HEK293 (cell line): ENCODE measurements at regions not wholly inside any gene's neighbourhood (a gene's known extent, or its start where the extent isn't known, plus 50 kb on each side); places are given as distances from the start of the nearest gene placed in this dataset.

ENCODE experiments used
- CTCF ChIA-PET: fragments of 350-600 bp; formaldehyde crosslinking; extraction: SDS; loops from one replicate; lab custom pipeline; 2021; ENCODE audit warnings: antibody characterized with exemption; lab: Yijun Ruan, JAX
- POLR2A ChIA-PET: fragments of 300-600 bp; formaldehyde crosslinking; extraction: SDS; loops from one replicate; lab custom pipeline; 2020; ENCODE audit warnings: antibody characterized with exemption, inconsistent platforms; lab: Yijun Ruan, JAX
- H3K27ac ChIP-seq: fragments of 200-500 bp; sonication (Bioruptor generic); 2 replicates; pipeline ENCODE4 v1.5.1; 2014; ENCODE audit warnings: low read depth, low read length, control low read depth, inconsistent platforms; ENCODE audit errors: extremely low read depth
- H3K36me3 ChIP-seq, 2 experiments: fragments of 200-500 bp in 1 of 2; sonication (Bioruptor generic) in 1 of 2; 1 replicate in 1 of 2; 2 replicates in 1 of 2; pipeline ENCODE4 v1.5.1; 2014 to 2017; ENCODE audit warnings: inconsistent platforms in 2 of 2, low read length in 2 of 2; ENCODE audit not compliant: control insufficient read depth in 2 of 2, insufficient read depth in 1 of 2
- H3K4me1 ChIP-seq: fragments of 200-500 bp; sonication (Bioruptor generic); 2 replicates; pipeline ENCODE4 v1.5.1; 2014; ENCODE audit warnings: mild to moderate bottlenecking, low read length, inconsistent platforms; ENCODE audit not compliant: control insufficient read depth, insufficient read depth
- H3K4me3 ChIP-seq: 2 replicates; pipeline ENCODE4 v1.5.1; 2011; ENCODE audit warnings: low read depth, mild to moderate bottlenecking, control low read depth, low read length, moderate library complexity
- H3K9me3 ChIP-seq: fragments of 200-500 bp; sonication (Bioruptor generic); 2 replicates; pipeline ENCODE4 v1.5.1; 2014; ENCODE audit warnings: low read depth, low read length, inconsistent platforms; ENCODE audit not compliant: control insufficient read depth, insufficient read depth
- AEBP2 ChIP-seq: fragments of 450-650 bp; formaldehyde crosslinking; IDR thresholded peaks from 2 replicates; pipeline ENCODE4 v1.5.1; 2016; ENCODE audit warnings: missing biosample characterization, missing genetic modification characterization, borderline replicate concordance
- BCL11B ChIP-seq: fragments of 450-650 bp; formaldehyde crosslinking; IDR thresholded peaks from 2 replicates; pipeline ENCODE4 v1.5.1; 2016; ENCODE audit warnings: low read depth, missing biosample characterization, missing genetic modification characterization
- EGR2 ChIP-seq: fragments of 450-650 bp; formaldehyde crosslinking; IDR thresholded peaks from 2 replicates; pipeline ENCODE4 v1.5.1; 2016; ENCODE audit warnings: low read depth, missing biosample characterization, missing genetic modification characterization
- FEZF1 ChIP-seq: fragments of 450-650 bp; formaldehyde crosslinking; IDR thresholded peaks from 2 replicates; pipeline ENCODE4 v1.5.1; 2016; ENCODE audit warnings: missing biosample characterization, missing genetic modification characterization
- GLIS1 ChIP-seq: fragments of 450-650 bp; formaldehyde crosslinking; IDR thresholded peaks from 2 replicates; pipeline ENCODE4 v1.5.1; 2016; ENCODE audit warnings: missing biosample characterization, missing genetic modification characterization
- GLIS2 ChIP-seq: fragments of 450-650 bp; formaldehyde crosslinking; IDR thresholded peaks from 2 replicates; pipeline ENCODE4 v1.5.1; 2016; ENCODE audit warnings: missing biosample characterization, missing genetic modification characterization
- IKZF3 ChIP-seq: fragments of 450-650 bp; IDR thresholded peaks from 2 replicates; pipeline ENCODE4 v1.5.0; 2018; ENCODE audit warnings: missing biosample characterization, mild to moderate bottlenecking, missing genetic modification characterization, moderate library complexity
- SETDB1 ChIP-seq: IDR thresholded peaks from one replicate; pipeline ENCODE4 v1.6.1; 2017; ENCODE audit warnings: mild to moderate bottlenecking, low read length, moderate library complexity, mixed read lengths; ENCODE audit not compliant: insufficient read length
- ZBTB11 ChIP-seq: fragments of 450-650 bp; formaldehyde crosslinking; conservative IDR thresholded peaks from 2 replicates; pipeline ENCODE4 v1.5.1; 2016; ENCODE audit warnings: low read depth, missing biosample characterization, missing genetic modification characterization
- ZBTB8A ChIP-seq: fragments of 450-650 bp; formaldehyde crosslinking; IDR thresholded peaks from 2 replicates; pipeline ENCODE4 v1.5.1; 2016; ENCODE audit warnings: missing biosample characterization, missing genetic modification characterization
- ZNF121 ChIP-seq: fragments of 450-650 bp; formaldehyde crosslinking; IDR thresholded peaks from 2 replicates; pipeline ENCODE4 v1.5.1; 2016; ENCODE audit warnings: missing biosample characterization, missing genetic modification characterization
- ZNF174 ChIP-seq: fragments of 450-650 bp; formaldehyde crosslinking; IDR thresholded peaks from 2 replicates; pipeline ENCODE4 v1.5.0; 2017; ENCODE audit warnings: missing biosample characterization, mild to moderate bottlenecking, missing genetic modification characterization
- ZNF266 ChIP-seq: fragments of 450-650 bp; formaldehyde crosslinking; IDR thresholded peaks from 2 replicates; pipeline ENCODE4 v1.5.1; 2016; ENCODE audit warnings: missing biosample characterization, missing genetic modification characterization, low read depth
- ZNF335 ChIP-seq: fragments of 450-650 bp; formaldehyde crosslinking; conservative IDR thresholded peaks from 2 replicates; pipeline ENCODE4 v1.5.1; 2016; ENCODE audit warnings: missing biosample characterization, missing genetic modification characterization
- ZNF391 ChIP-seq: fragments of 450-650 bp; formaldehyde crosslinking; IDR thresholded peaks from 2 replicates; pipeline ENCODE4 v1.5.1; 2016; ENCODE audit warnings: low read depth, missing biosample characterization, missing genetic modification characterization, borderline replicate concordance
- ZNF433 ChIP-seq: fragments of 450-650 bp; formaldehyde crosslinking; IDR thresholded peaks from 2 replicates; pipeline ENCODE4 v1.5.1; 2016; ENCODE audit warnings: missing biosample characterization, missing genetic modification characterization, low read depth
- ZNF549 ChIP-seq: fragments of 450-650 bp; IDR thresholded peaks from 2 replicates; pipeline ENCODE4 v1.5.1; 2018; ENCODE audit warnings: missing biosample characterization, missing genetic modification characterization, mild to moderate bottlenecking, inconsistent platforms, moderate library complexity
- ZNF561 ChIP-seq: fragments of 450-650 bp; IDR thresholded peaks from 2 replicates; pipeline ENCODE4 v1.5.1; 2018; ENCODE audit warnings: missing biosample characterization, missing genetic modification characterization, borderline replicate concordance
- ZNF639 ChIP-seq: fragments of 450-650 bp; formaldehyde crosslinking; IDR thresholded peaks from 2 replicates; pipeline ENCODE4 v1.5.1; 2016; ENCODE audit warnings: missing biosample characterization, missing genetic modification characterization
- ZNF701 ChIP-seq: fragments of 450-650 bp; formaldehyde crosslinking; IDR thresholded peaks from 2 replicates; pipeline ENCODE4 v1.5.1; 2016; ENCODE audit warnings: missing biosample characterization, missing genetic modification characterization
- ZNF791 ChIP-seq: fragments of 450-650 bp; formaldehyde crosslinking; IDR thresholded peaks from 2 replicates; pipeline ENCODE4 v1.5.1; 2016; ENCODE audit warnings: missing biosample characterization, missing genetic modification characterization
- ZNF830 ChIP-seq: fragments of 450-650 bp; IDR thresholded peaks from 2 replicates; pipeline ENCODE4 v1.5.0; 2018; ENCODE audit warnings: missing biosample characterization, missing genetic modification characterization, low read depth, mild to moderate bottlenecking, moderate library complexity
- TF ChIP-seq, protein P1 (sequence below): fragments of 450-650 bp; formaldehyde crosslinking; IDR thresholded peaks from 2 replicates; pipeline ENCODE4 v1.5.1; 2016; ENCODE audit warnings: missing biosample characterization, missing genetic modification characterization

- TF ChIP-seq FEZF1 (peak; percentile 58; the same call in 1 of the 2 replicates), ZNF335 (tag by site-specific recombination) (0 out of 2 replicates have a peak, but pooled peaks have one; percentile 14), SETDB1 (no peak)
- TF ChIP-seq, protein P1, sequence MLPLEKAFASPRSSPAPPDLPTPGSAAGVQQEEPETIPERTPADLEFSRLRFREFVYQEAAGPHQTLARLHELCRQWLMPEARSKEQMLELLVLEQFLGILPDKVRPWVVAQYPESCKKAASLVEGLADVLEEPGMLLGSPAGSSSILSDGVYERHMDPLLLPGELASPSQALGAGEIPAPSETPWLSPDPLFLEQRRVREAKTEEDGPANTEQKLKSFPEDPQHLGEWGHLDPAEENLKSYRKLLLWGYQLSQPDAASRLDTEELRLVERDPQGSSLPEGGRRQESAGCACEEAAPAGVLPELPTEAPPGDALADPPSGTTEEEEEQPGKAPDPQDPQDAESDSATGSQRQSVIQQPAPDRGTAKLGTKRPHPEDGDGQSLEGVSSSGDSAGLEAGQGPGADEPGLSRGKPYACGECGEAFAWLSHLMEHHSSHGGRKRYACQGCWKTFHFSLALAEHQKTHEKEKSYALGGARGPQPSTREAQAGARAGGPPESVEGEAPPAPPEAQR (tag by site-specific recombination), result no peak
These were observed 465.2 kb upstream of the TGFBR2 start (continued) for GRCh38 chr3:30141178-30141581.

- Histone ChIP-seq H3K27ac (no peak overlapping the region), H3K36me3 (no peaks in the 10 kb centered on the region)
- POLR2A ChIA-PET, result no interaction called here
- TF ChIP-seq ZNF433 (tag by site-specific recombination) (no peak), ZNF561 (tag by site-specific recombination) (no peak), ZNF121 (tag by site-specific recombination) (no peak), ZNF174 (tag by site-specific recombination) (no peak), ZNF549 (tag by site-specific recombination) (no peak), IKZF3 (no peak), ZNF791 (no peak), GLIS2 (tag by site-specific recombination) (no peak), ZNF701 (tag by site-specific recombination) (no peak), AEBP2 (tag by site-specific recombination) (no peak), GLIS1 (tag by site-specific recombination) (no peak), BCL11B (tag by site-specific recombination) (no peak), ZNF391 (tag by site-specific recombination) (no peak), ZBTB11 (tag by site-specific recombination) (no peak), ZNF266 (no peak), ZNF639 (no peak), ZNF830 (tag by site-specific recombination) (no peak), EGR2 (tag by site-specific recombination) (no peak), ZBTB8A (tag by site-specific recombination) (no peak)
- TF ChIP-seq, all 188 proteins: peak for 0
- H3K4me3 ChIP-seq, result no peak overlapping the region
- no peaks in the 10 kb centered on the region for H3K4me1 ChIP-seq
- no peaks in the 10 kb centered on the region for H3K9me3 ChIP-seq
- CTCF ChIA-PET, result no interaction called here
These were observed 464.5 kb upstream of the TGFBR2 start for GRCh38 chr3:30141927-30142326.
